Psoas muscle (tissue), 7 donors: ENCODE measurements at regions not wholly inside any gene's neighbourhood (a gene's known extent, or its start where the extent isn't known, plus 50 kb on each side); places are given as distances from the start of the nearest gene placed in this dataset.

Source experiments
- ATAC-seq, 4 donors: fragments of 200-7000 bp; cut with Tn5 transposase; one replicate each; pipeline ENCODE4 v1.9.1; 2020; ENCODE audit warnings: moderate library complexity in 3 of 4, mild to moderate bottlenecking in 2 of 4
- DNase-seq, 2 donors: peaks; one replicate each; pipeline ENCODE4 v3.0.0-alpha.2; 2020
- H3K27ac ChIP-seq: fragments of 200-600 bp; one replicate; pipeline ENCODE4 v1.8.0; 2022
- H3K27me3 ChIP-seq, 3 donors: fragments of 200-600 bp in 1 of 3; one replicate each; pipeline versions ENCODE4 v1.6.1 to v1.8.0; 2013 to 2022; ENCODE audit warnings: low read length in 2 of 3, mild to moderate bottlenecking in 2 of 3, moderate library complexity in 1 of 3; ENCODE audit not compliant: insufficient read depth in 3 of 3
- H3K36me3 ChIP-seq, 2 donors: fragments of 200-600 bp in 1 of 2; one replicate each; pipeline versions ENCODE4 v1.6.1 to v1.8.0; 2013 to 2022; ENCODE audit warnings: low read depth in 1 of 2, mild to moderate bottlenecking in 1 of 2, moderate library complexity in 1 of 2; ENCODE audit not compliant: insufficient read depth in 1 of 2
- H3K4me1 ChIP-seq: fragments of 200-600 bp; one replicate; pipeline ENCODE4 v1.8.0; 2022
- H3K4me3 ChIP-seq: fragments of 200-600 bp; one replicate; pipeline ENCODE4 v1.8.0; 2022; ENCODE audit warnings: mild to moderate bottlenecking
- H3K9me3 ChIP-seq: fragments of 200-600 bp; one replicate; pipeline ENCODE4 v1.8.0; 2022
- WGBS, 3 donors: extraction: QIAGEN DNeasy Blood & Tissue Kit; methylation state at CpG; one replicate each; pipeline versions ENCODE4 v1.1.6 to v1.1.7; 2013; 5-methylcytosine and 5-hydroxymethylcytosine counted together
- intact Hi-C, 2 donors: fragments of 100-400 bp; cut with DNase I; formaldehyde crosslinking; loops; one replicate each; pipeline versions ENCODE4 v1.11.0 to v1.14.2; 2022
- TF ChIP-seq, protein P1 (sequence below): fragments of 200-600 bp; IDR thresholded peaks from one replicate; pipeline ENCODE4 v1.8.0; 2022; ENCODE audit warnings: antibody characterized with exemption
- donor health status: healthy with polysubstance abuse.
- donor health status: DM: no; HTN: no; CAD: no; lungs with moderate emphysema.
- donor health status: Bipolar disorder and iron deficiency.
- donor health status: healthy.
- donor health status: DM: yes; HTN: yes; CAD: no.
- donor health status: DM: no; HTN: no; CAD: no.
- donor health status: DM: yes; HTN: yes; CAD: no.

- Histone ChIP-seq H3K4me3 (no peak overlapping the region), H3K27ac (no peak overlapping the region), H3K9me3 (no peaks in the 10 kb centered on the region), H3K36me3 (no peaks in the 10 kb centered on the region), H3K4me1 (no peaks in the 10 kb centered on the region), H3K27me3 (no peaks in the 10 kb centered on the region)
- TF ChIP-seq, protein P1, sequence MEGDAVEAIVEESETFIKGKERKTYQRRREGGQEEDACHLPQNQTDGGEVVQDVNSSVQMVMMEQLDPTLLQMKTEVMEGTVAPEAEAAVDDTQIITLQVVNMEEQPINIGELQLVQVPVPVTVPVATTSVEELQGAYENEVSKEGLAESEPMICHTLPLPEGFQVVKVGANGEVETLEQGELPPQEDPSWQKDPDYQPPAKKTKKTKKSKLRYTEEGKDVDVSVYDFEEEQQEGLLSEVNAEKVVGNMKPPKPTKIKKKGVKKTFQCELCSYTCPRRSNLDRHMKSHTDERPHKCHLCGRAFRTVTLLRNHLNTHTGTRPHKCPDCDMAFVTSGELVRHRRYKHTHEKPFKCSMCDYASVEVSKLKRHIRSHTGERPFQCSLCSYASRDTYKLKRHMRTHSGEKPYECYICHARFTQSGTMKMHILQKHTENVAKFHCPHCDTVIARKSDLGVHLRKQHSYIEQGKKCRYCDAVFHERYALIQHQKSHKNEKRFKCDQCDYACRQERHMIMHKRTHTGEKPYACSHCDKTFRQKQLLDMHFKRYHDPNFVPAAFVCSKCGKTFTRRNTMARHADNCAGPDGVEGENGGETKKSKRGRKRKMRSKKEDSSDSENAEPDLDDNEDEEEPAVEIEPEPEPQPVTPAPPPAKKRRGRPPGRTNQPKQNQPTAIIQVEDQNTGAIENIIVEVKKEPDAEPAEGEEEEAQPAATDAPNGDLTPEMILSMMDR: no peak
- WGBS, 3 donors: 77 to 86% (median 85%) methylated on average over 10 to 11 of the region's 11 CpGs
- no peak for DNase-seq
- no peak for ATAC-seq
- intact Hi-C loops: no loop called here
Measured at GRCh38 chr10:44028384-44029137, 356.3 kb downstream of the CXCL12 start.

DNA sequence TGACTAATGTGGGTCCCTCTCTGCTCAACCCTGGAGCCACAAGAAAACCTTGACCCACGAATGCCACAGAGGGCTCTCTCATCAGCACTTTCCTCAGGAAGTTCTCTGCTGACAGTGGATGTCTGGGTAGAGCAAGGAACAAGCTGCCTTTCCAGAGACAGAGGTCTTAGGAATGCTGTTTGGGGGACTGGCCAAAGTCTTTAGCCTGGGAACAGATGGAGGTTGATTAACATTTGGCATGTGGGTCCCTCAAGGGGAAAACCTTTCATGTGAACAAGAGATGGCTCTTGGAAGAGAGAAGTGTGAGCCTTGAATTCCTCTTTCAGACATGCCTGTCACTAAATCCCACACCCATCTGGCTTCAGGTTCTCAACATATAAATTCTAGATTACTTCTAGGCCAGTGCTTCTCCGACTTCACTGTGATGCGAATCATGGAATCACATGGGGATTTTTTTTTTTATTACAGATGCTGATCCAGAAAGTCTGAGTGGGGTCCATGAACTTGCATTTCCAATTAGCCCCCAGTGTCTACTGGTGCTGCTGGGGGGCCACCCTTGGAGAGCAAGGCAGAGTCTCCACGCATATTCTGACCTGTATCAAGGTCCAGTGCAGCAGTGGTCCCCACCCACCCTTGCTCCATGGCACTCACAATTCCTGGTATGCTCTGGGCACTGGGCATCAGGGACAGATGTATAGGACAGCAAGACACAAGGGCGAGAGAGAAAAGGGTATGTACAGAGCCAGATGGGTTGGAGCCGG, 360.4 kb downstream of the CXCL12 start:
- Histone ChIP-seq H3K4me1 (no peaks in the 10 kb centered on the region), H3K27ac (no peak overlapping the region), H3K36me3 (no peaks in the 10 kb centered on the region), H3K27me3 (peaks cover 0 to 4% (median 0%) of the 10 kb centered on the region in 3 donors), H3K9me3 (no peaks in the 10 kb centered on the region), H3K4me3 (no peak overlapping the region)
- TF ChIP-seq, protein P1: no peak
- ATAC-seq (no peak), DNase-seq (no peak)
- intact Hi-C loops: no loop called here
- 59 to 69% (median 67%) methylated on average over 6 of the region's 6 CpGs for WGBS, 3 donors

- Histone ChIP-seq H3K27ac (no peak overlapping the region), H3K27me3 (peaks cover 0 to 4% (median 0%) of the 10 kb centered on the region in 3 donors), H3K4me1 (no peaks in the 10 kb centered on the region), H3K9me3 (no peaks in the 10 kb centered on the region), H3K36me3 (no peaks in the 10 kb centered on the region), H3K4me3 (no peak overlapping the region)
- ATAC-seq: no peak
- intact Hi-C loops: no loop called here
- 53 to 61% (median 54%) methylated on average over 5 of the region's 5 CpGs for WGBS, 3 donors
- no peak for DNase-seq
- TF ChIP-seq, protein P1: no peak
Measured at GRCh38 chr10:44023517-44023916, 361.4 kb downstream of the CXCL12 start.

DNA sequence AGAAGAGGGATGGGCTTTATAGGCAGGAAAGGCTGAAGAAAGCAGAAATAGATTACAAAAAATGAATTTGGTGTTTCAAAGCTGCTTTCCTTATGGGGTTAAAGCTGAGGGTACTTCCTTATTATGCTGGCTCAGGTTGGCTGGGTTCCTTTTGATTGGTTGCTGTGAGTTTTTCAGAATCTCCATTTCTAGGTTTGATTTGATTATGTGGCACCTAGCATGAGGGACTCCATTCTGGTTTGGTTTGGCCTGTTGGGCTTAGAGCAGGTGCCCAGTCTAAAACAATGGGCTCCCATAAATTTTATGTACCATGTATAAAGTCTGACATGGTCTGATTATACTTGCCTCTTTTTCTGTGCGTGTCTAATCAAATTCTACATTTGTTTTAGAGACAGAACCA, 362.7 kb downstream of the CXCL12 start:
- Histone ChIP-seq H3K27ac (no peak overlapping the region), H3K4me1 (no peaks in the 10 kb centered on the region), H3K9me3 (no peaks in the 10 kb centered on the region), H3K27me3 (peaks cover 0 to 4% (median 0%) of the 10 kb centered on the region in 3 donors), H3K36me3 (no peaks in the 10 kb centered on the region), H3K4me3 (no peak overlapping the region)
- TF ChIP-seq, protein P1: no peak
- no peak for DNase-seq
- ATAC-seq: no peak
- intact Hi-C loops: no loop called here
- WGBS, 3 donors: 53 to 67% (median 61%) methylated on average over 1 of the region's 1 CpG
